Subcutaneous abdominal adipose tissue (tissue), 5 donors: ENCODE measurements at regions not wholly inside any gene's neighbourhood (a gene's known extent, or its start where the extent isn't known, plus 50 kb on each side); places are given as distances from the start of the nearest gene placed in this dataset.

ENCODE experiments used
- H3K27ac ChIP-seq: one replicate; pipeline ENCODE4 v1.7.0; 2013; ENCODE audit warnings: low read depth, mild to moderate bottlenecking, inconsistent platforms, low read length, moderate library complexity
- H3K27me3 ChIP-seq, 5 donors: one replicate each; pipeline ENCODE4 v1.7.0; 2013; ENCODE audit warnings: low read length in 5 of 5, inconsistent platforms in 1 of 5; ENCODE audit not compliant: control insufficient read depth in 5 of 5, insufficient read depth in 4 of 5
- H3K36me3 ChIP-seq, 5 donors: one replicate each; pipeline ENCODE4 v1.7.0; 2013; ENCODE audit warnings: low read length in 5 of 5; ENCODE audit not compliant: control insufficient read depth in 5 of 5, insufficient read depth in 5 of 5
- H3K4me1 ChIP-seq, 5 donors: one replicate each; pipeline ENCODE4 v1.7.0; 2013; ENCODE audit warnings: low read length in 5 of 5, mild to moderate bottlenecking in 3 of 5, moderate library complexity in 1 of 5; ENCODE audit not compliant: control insufficient read depth in 5 of 5, insufficient read depth in 5 of 5
- H3K4me3 ChIP-seq, 5 donors: one replicate each; pipeline ENCODE4 v1.7.0; 2013; ENCODE audit warnings: low read length in 5 of 5, low read depth in 1 of 5
- H3K9ac ChIP-seq, 5 donors: one replicate each; pipeline ENCODE4 v1.7.0; 2013; ENCODE audit warnings: low read length in 5 of 5, mild to moderate bottlenecking in 4 of 5, moderate library complexity in 3 of 5
- H3K9me3 ChIP-seq, 5 donors: one replicate each; pipeline ENCODE4 v1.7.0; 2013; ENCODE audit warnings: low read length in 5 of 5; ENCODE audit not compliant: control insufficient read depth in 5 of 5
- donor health status: healthy.
- donor health status: healthy.
- donor health status: healthy.
- donor health status: healthy.
- donor health status: healthy.

GRCh38 chr1:194293851-194294405 is 1107.5 kb upstream of the B3GALT2 start:
- H3K27me3 ChIP-seq: no peaks in the 10 kb centered on the region

GRCh38 chr1:194292966-194293365 is 1106.6 kb upstream of the B3GALT2 start:
- Histone ChIP-seq H3K9me3 (no peaks in the 10 kb centered on the region), H3K27me3 (no peaks in the 10 kb centered on the region), H3K27ac (no peak overlapping the region), H3K4me3 (no peak overlapping the region), H3K9ac (no peak overlapping the region), H3K36me3 (no peaks in the 10 kb centered on the region), H3K4me1 (no peaks in the 10 kb centered on the region)

More at GRCh38 chr1:194293851-194294405, 1107.5 kb upstream of the B3GALT2 start:
- no peaks in the 10 kb centered on the region for H3K36me3 ChIP-seq
- H3K4me1 ChIP-seq: no peaks in the 10 kb centered on the region
- no peak overlapping the region for H3K9ac ChIP-seq
- H3K4me3 ChIP-seq: no peak overlapping the region
- H3K27ac ChIP-seq: no peak overlapping the region
- no peaks in the 10 kb centered on the region for H3K9me3 ChIP-seq

GRCh38 chr1:194289569-194290266 is 1103.3 kb upstream of the B3GALT2 start:
- Histone ChIP-seq H3K9ac (no peak overlapping the region), H3K9me3 (no peaks in the 10 kb centered on the region), H3K4me3 (no peak overlapping the region), H3K27ac (no peak overlapping the region), H3K4me1 (no peaks in the 10 kb centered on the region), H3K36me3 (no peaks in the 10 kb centered on the region), H3K27me3 (no peaks in the 10 kb centered on the region)

DNA sequence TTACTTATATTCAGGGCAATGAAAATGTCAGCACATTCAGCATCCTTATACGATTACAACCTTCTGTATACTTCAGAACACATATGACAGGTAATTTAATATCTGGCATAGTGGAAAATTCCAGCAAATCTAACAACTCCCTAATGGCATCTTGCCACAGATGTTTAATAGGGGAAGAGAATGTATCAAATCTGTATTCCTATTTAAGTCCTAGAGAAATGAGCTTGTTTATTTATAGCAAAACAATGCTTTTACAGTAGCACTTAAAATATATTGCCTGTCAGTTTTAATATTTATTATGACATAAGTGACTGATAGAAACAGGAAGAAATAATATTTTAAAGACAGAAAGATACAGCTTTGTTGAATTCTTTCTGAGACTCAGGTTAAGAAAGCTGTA is 1101.8 kb upstream of the B3GALT2 start:
- Histone ChIP-seq H3K9ac (no peak overlapping the region), H3K27ac (no peak overlapping the region), H3K27me3 (no peaks in the 10 kb centered on the region), H3K36me3 (no peaks in the 10 kb centered on the region), H3K9me3 (no peaks in the 10 kb centered on the region), H3K4me3 (no peak overlapping the region), H3K4me1 (no peaks in the 10 kb centered on the region)

DNA sequence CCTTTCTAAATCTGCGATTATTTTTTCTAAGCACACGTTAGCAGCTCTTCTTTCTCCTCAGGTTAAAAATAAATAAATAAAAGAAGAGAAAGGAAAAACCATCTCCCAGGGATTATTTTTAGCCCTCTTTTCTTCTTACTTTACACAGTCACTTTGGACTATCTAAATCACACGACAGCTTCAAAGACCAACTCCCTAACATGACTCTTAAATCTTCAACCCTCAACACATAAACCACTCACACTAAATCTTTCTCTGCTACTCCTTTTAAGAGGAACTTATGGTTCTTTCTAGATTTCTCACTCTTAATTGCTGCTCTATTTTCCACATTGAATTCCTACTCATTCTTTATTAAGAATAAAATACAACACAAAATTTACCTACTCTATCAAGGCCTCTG is 1095.0 kb upstream of the B3GALT2 start:
- no peak overlapping the region for H3K4me3 ChIP-seq
- no peak overlapping the region for H3K27ac ChIP-seq
- H3K4me1 ChIP-seq: no peaks in the 10 kb centered on the region
- H3K36me3 ChIP-seq: no peaks in the 10 kb centered on the region
- H3K9ac ChIP-seq: no peak overlapping the region
- no peaks in the 10 kb centered on the region for H3K27me3 ChIP-seq
- H3K9me3 ChIP-seq: no peaks in the 10 kb centered on the region

DNA sequence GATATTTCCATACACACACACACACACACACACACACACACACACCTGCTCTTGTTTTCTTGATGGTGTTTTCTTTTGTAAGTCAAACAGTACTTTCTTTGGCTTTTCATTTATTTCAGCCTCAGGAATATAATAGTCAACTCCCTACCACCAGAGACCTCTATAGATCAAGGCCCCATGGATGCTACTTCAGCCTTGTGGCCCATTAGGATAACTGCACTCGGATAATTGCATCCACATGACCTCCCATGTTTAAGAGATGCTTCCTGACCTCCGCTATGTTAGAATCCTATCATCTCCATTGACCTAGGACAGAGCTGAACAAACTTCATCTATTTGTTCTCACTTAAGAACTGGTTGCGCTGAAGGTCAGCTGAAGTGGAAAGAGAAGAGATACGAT is 1094.0 kb upstream of the B3GALT2 start:
- H3K36me3 ChIP-seq: no peaks in the 10 kb centered on the region
- H3K4me1 ChIP-seq: no peaks in the 10 kb centered on the region
- H3K27me3 ChIP-seq: no peaks in the 10 kb centered on the region
- no peaks in the 10 kb centered on the region for H3K9me3 ChIP-seq
- H3K9ac ChIP-seq: no peak overlapping the region
- H3K27ac ChIP-seq: no peak overlapping the region
- H3K4me3 ChIP-seq: no peak overlapping the region

DNA sequence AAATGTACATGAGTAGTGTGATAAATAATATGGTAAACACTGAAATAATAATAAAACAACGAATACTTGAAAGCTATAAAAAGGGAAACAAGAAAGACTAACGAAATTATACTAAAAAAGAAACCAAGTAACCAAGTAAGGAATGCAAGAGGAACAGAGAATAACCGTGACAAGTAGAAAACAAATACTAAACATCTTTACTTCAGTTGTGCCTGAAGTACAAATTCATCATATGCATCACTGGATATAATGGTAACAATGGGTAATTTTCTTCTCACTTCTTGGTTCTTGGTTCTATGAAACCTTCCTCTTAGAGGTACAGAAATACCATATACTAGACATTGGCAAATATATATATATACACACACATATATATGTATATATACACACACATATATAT is 1093.6 kb upstream of the B3GALT2 start:
- Histone ChIP-seq H3K27me3 (no peaks in the 10 kb centered on the region), H3K36me3 (no peaks in the 10 kb centered on the region), H3K9me3 (no peaks in the 10 kb centered on the region), H3K9ac (no peak overlapping the region), H3K4me1 (no peaks in the 10 kb centered on the region), H3K4me3 (no peak overlapping the region), H3K27ac (no peak overlapping the region)

DNA sequence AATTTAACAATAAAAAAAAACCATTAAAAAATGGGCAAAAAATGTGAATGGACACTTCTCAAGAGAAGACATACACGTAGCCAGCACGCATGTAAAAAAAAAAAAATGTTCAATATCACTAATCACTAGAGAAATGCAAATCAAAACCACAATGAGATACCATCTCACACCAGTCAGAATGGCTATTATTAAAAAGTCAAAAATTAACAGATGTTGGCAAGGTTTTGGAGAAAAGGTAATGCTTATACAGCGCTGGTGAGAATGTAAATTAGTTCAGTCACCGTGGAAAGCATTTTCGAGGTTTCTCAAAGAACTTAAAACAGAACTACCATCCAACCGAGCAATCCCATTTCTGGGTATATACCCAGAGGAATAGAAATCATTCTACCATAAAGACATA is 1091.5 kb upstream of the B3GALT2 start:
- Histone ChIP-seq H3K27me3 (no peaks in the 10 kb centered on the region), H3K4me1 (no peaks in the 10 kb centered on the region), H3K4me3 (no peak overlapping the region), H3K27ac (no peak overlapping the region), H3K36me3 (no peaks in the 10 kb centered on the region), H3K9ac (no peak overlapping the region), H3K9me3 (peaks cover 0 to 2% (median 0%) of the 10 kb centered on the region in 5 donors)

- no peaks in the 10 kb centered on the region for H3K36me3 ChIP-seq
- H3K9ac ChIP-seq: no peak overlapping the region
- H3K27ac ChIP-seq: no peak overlapping the region
- H3K9me3 ChIP-seq: peaks cover 0 to 2% (median 0%) of the 10 kb centered on the region in 5 donors
- no peak overlapping the region for H3K4me3 ChIP-seq
- H3K4me1 ChIP-seq: no peaks in the 10 kb centered on the region
- H3K27me3 ChIP-seq: no peaks in the 10 kb centered on the region
These were observed 1087.2 kb upstream of the B3GALT2 start for GRCh38 chr1:194273660-194274059.

GRCh38 chr1:194268839-194269238 is 1082.4 kb upstream of the B3GALT2 start:
- H3K9me3 ChIP-seq: peaks cover 0 to 3% (median 0%) of the 10 kb centered on the region in 5 donors
- no peak overlapping the region for H3K4me3 ChIP-seq
- no peaks in the 10 kb centered on the region for H3K4me1 ChIP-seq
- H3K36me3 ChIP-seq: no peaks in the 10 kb centered on the region
- no peaks in the 10 kb centered on the region for H3K27me3 ChIP-seq
- no peak overlapping the region for H3K27ac ChIP-seq
- no peak overlapping the region for H3K9ac ChIP-seq
